ENCODE measurements at regions not wholly inside any gene's neighbourhood (a gene's known extent, or its start where the extent isn't known, plus 50 kb on each side); places are given as distances from the start of the nearest gene placed in this dataset.

GRCh38 chr2:12637754-12638153 lies 79.0 kb upstream of the TRIB2 start:
- no peak for TF ChIP-seq CTCF (IDR thresholded peaks at IDR 0.05; ENCODE audit: borderline replicate concordance, extremely low read depth, low read length, poor library complexity, severe bottlenecking)
- no peak for TF ChIP-seq EZH2 (IDR thresholded peaks at IDR 0.05; ENCODE audit: borderline replicate concordance, low read depth, low read length, severe bottlenecking)
